HPDE6-E6E7 (cell line): ENCODE measurements at regions not wholly inside any gene's neighbourhood (a gene's known extent, or its start where the extent isn't known, plus 50 kb on each side); places are given as distances from the start of the nearest gene placed in this dataset.
A peak's percentile ranks its signal among the peaks of the same experiment; 100 is the strongest.
"Not testable (repeated sequence)": the region's sequence is repeated elsewhere in the genome, so short reads cannot be mapped to it uniquely, and the experiment has no call there.

Experiments used
- DNase-seq: peaks from one replicate; pipeline ENCODE4 v3.0.0; 2011; ENCODE audit warnings: missing footprints; ENCODE audit errors: extremely low spot score

DNA sequence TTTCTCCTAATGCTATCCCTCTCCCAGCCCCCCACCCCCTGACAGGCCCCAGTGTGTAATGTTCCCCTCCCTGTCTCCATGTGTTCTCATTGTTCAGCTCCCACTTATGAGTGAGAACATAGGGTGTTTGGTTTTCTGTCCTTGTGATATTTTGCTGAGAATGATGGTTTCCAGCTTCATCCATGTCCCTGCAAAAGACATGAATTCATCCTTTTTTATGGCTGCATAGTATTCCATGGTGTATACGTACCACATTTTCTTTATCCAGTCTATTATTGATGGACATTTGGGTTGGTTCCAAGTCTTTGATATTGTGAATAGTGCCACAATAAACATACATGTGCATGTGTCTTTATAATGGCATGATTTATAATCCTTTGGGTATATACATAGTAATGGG lies 704.2 kb downstream of the PLCL1 start:
- not testable (repeated sequence) for DNase-seq

DNA sequence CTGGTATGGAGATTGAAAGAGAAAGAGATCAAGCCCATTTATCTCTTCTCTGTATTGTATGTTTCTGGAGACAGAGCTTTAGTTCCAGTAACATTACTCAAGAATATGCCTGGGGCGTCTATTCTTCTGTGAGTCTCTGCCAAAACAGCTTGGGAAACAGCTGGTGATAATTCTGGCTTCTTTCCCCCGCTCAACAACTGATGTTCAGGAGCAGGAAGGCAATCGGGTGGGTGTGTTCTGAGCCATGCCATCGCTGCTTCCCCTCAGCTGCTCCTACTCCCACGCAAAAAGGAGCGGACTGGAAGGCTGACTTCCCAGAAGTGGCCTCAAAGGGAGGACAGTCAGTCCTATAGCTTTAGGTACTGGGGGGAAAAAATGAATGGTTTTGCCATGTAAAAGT lies 695.1 kb downstream of the PLCL1 start:
- no peak for DNase-seq

DNA sequence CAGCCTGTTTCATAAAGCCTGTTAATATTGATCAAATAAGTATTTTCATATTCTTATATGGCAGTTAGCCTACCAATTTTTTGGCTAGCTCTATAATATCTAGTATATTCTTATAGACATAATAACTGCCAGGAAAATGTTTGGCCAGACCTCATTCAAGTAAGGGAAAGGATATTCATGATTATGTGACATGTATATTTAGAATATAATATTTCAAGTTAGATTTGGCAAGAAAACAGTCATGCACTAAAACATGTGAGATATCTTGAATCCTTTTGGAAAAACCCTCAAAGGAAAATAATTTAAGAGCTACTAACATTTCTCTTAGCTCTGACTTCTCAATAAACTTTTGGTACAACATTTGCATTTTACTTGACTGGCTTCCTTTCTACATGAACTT lies 694.1 kb downstream of the PLCL1 start:
- no peak for DNase-seq

DNA sequence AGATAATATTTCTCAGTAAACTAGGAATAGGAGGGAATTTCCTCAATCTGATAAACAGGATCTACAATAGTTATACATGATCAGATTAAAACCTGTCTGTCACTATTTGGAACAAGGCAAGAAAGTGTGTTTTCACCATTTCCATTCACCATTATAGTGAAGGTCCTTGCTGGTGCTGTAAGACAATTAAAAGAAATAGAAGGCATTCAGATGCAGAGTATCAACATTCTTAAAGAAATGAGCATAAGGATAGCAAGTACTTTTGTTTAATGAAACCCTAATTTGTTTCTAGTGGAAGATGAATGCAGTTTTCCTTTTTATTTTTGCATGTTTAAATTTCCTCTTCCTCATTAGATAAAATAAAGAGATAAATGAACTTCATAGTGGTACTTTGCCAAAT lies 693.7 kb downstream of the PLCL1 start:
- DNase-seq, result no peak

DNA sequence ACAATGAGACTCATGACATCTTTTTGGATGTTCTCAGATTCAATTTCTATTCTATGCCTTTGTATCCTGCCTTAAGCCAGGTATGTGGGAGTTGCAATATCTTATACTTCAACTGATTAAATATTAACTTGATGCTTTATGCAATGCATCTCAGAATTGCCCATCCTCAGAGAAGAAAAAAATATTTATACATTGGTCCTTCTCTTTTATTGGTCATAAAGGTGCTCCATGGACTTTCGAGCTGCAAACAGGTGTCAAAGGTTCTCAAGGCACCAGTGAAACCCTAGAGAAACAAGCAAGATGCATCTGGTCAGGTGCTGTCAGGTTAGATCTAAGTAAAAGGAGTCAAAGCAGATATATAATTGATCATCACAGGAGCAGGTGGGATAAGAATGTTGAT lies 690.5 kb downstream of the PLCL1 start:
- no peak for DNase-seq

DNA sequence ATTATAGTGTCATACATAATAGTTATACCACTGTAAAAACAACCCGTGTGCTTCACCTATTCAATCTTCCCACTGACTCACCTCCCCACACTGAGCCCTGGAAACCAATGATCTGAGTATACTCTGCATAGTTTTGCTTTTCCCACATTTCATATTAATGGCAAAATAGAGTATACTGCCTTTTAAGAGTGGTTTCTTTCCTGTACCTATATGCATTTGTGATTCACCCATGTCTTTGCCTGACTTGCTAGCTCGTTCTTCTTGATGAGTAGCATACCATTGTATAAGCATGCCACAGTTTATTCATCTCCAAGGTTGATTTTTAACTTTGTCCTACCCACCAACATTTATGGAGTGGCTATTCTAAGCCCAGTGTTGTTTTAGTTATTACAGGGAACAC lies 686.4 kb downstream of the PLCL1 start:
- peak; percentile 20 for DNase-seq

DNA sequence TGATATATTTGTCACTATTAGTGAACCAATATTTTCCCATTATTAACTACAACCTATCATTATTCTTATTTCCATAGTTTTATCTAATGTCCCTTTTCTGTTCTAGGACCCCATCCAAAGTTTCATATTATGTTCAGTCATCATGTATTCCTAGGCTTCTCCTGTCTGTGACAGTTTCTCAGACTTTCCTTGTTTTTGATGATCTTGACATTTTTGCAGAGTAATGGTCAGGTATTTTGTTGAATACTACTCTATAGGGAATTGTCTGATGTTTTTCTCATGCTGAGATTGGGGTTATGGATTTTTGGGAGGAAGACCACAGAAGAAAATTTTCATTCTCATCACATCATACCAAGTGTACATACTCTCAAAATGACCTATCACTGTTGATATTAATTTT lies 684.6 kb downstream of the PLCL1 start:
- DNase-seq, result no peak

DNA sequence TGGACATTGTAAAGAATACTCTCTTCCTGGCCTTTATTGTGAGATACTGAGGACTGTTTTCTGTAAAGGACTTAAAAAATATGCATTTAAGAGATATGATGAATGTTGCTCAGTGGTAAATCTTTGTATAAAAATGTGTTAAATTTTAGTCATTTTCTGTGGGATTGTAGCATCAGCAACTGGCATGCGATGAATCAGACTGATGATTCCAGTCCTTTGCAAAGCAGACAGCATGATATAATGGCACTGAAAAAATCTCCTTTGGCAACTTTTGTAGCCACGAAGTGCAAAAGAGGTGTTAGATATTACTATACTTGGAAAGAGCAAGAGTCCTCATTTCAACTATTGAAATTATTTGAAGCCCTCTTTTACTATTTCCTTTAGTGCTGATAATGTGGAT lies 678.7 kb downstream of the PLCL1 start:
- DNase-seq, result no peak

DNA sequence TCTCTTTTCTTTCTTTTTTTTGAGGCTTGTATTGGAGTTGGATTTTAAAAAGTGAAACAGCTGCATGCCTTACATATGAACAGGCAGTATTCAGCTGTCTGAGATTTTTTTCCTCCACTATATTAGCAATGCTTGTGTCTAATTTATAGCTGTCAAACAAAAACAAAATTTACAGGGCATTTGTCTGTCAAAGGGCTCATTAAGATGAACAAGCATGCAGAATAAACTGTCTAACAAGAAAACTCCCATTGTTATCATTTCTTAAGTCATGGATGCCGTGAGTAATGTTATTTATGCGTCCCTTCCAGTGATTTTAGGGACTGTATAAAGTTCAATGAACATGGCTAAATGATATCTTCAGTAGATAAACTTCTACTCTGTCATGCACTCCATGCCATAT lies 674.7 kb downstream of the PLCL1 start:
- DNase-seq, result no peak

DNA sequence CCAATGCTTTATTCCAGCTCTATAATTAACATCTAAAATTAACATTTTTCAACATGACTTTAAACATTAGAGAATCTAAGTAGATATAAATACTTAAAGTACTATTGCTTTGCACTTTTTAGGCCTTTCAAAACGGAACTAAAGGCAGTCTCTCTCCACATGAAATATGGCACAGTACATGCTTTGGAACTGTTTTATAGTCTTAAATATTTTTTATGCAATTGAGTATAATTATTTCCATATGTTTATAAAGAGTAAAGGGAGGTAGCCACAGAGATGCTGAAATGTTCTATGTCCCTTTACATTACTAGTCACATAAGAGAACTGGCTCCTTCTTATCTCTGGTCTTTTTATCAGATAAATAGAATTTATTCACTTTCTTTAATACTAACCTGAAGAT lies 674.0 kb downstream of the PLCL1 start:
- no peak for DNase-seq

DNA sequence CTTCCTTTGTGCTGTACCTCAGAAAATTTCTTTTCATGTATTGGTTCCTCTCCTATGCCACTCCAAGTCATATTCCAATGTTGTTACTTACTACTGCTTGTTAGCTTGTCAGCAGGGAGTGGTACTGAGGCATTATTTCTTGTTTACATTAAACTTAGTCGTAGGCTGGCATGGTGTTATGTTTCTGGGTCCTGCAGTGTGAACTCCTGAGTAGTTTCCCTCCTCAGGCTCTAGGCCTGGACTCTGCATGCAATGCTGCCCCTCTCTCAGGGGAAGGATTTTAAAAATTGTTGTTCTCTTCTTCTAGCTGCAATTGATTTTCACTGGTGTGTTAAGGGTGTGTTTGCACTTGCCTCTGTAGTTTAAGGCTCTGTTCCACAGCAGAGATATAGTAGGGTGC lies 671.6 kb downstream of the PLCL1 start:
- no peak for DNase-seq

DNA sequence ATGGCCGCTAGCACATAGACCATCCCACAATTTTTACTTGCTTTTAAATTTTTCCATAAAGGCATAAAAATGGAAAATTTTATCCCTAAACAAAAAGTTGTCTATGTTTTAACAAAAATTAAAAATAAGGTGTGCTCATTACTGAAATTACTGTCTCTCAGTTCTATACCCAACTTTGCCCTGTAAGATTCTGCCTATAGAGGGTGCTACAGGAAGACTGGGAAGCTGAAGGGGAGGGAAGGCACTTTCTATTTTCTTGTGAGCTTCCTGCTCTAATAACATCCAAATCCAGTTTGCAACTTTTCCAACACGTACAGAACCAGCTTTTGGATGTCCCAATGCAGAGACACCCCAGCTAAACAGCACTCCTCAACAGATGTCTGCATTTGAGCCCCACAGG lies 666.9 kb downstream of the PLCL1 start:
- DNase-seq, result no peak

DNA sequence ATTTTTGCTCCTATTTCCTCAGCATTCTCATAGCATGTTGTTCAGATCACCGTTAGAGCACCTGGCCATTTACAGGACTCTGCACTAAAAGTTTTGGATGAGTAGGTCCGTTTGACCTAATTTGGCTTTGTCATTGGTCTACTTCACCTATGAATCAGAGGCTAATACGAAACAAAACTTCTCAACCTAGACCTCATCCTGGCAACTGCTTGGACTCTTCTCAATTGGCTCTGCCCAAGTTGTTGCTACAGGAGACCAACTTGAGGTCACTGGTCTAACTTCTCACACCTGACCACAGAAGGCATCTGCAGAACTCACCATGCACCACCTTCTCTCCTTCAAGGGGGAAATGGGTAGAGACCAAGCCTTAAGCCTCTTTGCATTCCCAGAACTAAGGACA lies 663.7 kb downstream of the PLCL1 start:
- DNase-seq, result no peak

DNA sequence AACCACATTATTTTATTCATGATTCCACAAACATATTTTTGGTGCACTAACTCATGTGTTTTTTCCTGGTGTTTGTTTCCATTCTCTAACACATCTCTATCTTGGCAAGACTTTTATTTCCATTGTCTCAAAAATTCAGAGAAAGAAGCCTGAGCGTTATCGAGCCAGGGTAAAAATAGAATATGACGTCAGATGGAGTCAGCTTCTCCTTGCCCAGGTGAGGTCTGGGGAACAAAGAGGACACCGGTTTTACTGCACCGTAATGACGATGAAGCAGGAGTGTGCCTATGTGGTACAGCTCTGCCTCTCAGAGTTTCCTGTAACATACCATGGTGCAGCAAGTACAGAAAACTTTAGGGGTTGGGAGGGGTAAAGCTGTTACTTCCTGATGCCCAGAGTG lies 661.6 kb downstream of the PLCL1 start:
- no peak for DNase-seq

DNA sequence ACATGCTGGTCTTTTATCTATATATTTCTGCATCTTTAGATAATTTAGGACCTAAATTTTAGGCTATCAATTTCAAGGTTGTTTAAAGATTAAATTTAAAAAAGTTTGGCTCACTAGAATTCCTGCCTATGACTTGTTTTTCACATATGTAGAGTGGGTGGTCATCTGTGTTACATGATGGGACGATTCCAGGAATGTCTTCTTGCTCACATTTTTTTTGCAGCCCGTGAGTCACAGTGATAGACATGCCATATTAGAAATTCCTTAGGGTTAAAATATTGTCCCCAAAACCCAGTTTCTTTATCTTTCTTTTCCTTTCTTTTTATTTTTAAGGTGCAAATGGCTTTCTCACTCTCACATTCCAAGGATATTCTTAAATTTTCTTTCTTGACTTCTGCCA lies 652.0 kb downstream of the PLCL1 start:
- no peak for DNase-seq

DNA sequence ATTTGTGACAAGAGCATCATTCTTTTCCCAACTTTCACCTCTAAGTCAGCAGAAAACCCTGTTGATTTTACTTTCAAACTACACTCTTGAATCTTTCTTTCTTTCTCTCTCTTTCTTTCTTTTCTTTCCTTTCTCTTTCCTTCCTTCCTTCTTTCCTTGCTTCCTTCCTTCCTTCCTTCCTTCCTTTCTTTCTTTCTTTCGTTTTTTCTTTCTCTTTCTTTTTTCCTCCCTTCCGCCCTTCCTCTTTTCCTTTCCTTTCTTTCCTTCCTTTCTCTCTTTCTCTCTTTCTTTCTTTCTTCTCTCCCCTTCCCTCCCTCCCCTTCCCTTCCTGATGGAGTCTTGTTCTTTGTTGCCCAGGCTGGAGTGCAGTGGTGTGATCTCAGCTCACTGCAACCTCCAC lies 649.5 kb downstream of the PLCL1 start:
- no peak for DNase-seq

DNA sequence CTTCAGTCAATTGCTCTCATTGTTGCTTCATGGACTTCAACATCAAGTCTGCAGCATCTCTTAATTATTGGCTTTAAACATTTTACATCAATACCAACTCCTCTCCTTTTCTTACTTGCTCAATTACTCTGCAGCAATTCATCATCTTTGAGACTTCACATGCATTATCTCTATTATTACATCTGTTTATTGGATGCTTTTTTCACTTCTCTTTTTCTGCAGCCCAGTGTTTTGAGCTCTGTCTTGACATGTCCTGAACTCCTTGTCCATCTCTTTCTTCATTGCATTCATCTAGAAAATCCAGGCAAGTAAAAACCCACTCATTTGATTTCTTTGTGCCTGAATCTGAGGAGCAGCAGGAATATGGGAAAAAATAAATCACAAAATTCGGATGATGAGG lies 647.9 kb downstream of the PLCL1 start:
- no peak for DNase-seq

DNA sequence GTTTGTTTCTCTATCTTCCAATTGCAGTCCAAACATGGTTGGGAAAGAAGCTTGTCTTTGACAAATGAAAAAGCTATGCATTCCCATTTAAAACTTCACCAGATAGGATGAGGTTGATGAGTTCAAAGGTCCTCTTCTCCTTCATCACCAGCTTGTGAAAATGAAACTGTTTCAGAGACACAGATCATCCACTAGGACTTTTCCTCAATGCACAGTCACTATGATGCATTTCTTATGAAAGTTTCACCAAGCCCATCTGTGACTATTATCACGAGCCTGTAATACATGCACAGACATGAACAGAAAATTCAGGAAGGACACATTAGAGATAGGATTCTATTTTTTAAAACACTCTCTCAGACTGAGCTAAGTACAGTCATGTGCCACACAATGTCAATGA lies 644.4 kb downstream of the PLCL1 start:
- peak; percentile 64 for DNase-seq

DNA sequence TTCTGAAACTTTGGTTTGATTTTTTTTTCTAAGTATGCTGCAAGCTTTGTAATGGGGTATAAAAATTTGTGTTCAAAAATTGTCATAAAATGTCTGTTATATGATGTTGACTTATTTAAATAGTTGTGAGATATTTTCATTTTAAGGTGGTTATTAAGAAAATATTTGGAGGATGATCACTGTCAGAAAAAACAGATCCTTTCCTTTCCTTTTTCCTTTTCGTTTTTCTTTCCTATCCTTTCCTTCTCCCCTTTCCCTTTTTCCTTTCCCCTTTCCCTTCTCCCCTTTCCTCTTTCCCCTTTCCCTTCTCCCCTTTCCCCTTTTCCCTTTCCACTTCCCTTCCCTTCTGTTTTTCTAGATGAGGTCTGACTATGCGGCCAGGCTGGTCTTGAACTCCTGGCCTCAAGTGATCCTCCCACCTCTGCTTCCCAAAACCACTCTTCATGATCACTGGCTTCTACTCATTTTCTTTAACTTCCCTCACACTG lies 640.5 kb downstream of the PLCL1 start:
- DNase-seq, result no peak

DNA sequence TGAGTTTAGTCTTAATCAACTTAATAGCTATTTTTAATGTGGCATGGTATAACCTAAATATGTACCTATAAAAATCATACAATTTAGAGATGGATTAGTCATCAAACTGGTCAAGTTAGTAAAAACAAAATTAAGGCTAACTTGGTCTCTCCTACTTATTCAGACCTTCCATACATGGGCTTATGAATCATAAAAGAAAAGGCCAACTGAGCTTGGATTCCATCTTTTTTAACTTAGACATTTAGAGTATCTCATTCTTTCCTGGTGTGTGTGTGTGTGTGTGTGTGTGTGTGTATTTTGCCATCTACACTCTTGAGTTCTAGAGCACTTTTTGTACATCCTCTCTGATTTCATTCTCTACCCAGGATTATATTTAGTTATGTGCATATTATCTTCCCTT lies 637.5 kb downstream of the PLCL1 start:
- DNase-seq, result no peak

DNA sequence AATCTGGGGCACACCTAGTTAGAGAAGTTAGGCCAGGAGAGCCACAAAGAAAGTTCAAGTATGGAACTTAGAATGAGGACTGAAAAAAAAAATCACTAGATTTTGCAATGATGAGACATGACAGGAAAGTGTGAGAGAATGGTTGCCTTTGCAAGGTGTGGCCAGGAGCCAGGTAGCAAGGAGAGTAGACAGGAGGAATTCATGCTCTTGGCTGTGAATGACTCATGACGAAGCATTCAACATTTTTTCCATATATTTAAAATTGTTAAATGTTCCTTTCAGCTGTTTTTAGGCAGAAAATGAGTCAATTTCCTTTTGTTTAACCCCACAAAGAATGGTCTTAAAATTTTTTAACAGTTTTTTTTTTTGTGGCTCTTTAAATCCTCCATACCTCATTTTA lies 636.9 kb downstream of the PLCL1 start:
- peak; percentile 59 for DNase-seq

DNA sequence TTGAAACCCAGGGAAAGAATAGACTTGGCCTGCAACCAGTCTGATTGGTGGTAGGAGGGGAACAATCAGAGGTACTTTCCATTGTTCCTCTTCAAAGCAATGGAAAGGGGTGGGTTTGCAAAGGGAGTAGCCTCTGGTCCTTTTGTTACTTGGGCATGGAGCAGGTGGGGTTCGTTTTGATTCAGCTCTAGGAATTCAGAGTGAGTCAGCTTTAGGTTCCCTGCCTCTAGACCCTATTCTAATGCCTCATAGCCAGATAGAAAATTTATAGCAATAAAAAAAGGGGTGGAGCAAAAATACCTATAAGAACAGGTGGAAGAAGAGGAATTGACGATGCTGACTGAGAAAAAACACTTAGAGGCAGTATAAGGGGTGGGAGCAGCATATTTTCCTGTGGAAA lies 636.4 kb downstream of the PLCL1 start:
- no peak for DNase-seq

DNA sequence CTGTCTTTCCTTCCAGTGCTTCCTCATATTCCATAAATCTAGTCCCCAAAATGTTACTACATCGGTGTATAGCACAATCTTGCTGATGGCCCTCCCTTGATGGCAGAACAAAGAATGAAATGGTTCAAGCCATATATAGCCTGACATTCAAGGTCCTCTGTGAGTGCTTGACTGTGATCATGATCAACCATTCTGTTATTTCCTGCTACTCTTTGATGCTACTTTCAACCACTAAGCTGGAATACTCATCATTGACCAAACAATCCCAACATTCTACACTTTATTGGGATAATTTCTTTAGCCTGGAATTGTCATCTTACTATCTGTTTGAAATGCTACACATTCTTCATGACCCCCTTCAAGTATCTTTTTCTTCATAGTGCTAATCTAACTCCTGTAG lies 633.9 kb downstream of the PLCL1 start:
- DNase-seq, result no peak

DNA sequence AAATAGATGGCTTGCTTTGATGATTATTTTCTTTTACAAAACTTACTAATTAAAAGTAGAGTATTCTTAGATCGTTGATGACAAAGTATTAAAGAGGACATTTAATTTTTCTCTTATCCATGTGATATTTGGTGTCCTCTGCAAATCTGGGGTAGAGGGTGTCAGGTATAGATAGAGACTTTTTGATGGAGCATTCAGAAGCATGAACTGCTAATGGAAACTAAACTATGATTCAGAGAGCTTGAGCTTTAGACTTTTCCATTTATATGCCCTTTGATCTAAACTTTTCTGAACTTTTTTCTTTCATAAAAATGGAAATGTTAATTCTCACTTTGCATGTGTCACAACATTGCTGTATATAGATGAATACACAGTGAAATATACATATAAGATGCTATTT lies 619.7 kb downstream of the PLCL1 start:
- no peak for DNase-seq

DNA sequence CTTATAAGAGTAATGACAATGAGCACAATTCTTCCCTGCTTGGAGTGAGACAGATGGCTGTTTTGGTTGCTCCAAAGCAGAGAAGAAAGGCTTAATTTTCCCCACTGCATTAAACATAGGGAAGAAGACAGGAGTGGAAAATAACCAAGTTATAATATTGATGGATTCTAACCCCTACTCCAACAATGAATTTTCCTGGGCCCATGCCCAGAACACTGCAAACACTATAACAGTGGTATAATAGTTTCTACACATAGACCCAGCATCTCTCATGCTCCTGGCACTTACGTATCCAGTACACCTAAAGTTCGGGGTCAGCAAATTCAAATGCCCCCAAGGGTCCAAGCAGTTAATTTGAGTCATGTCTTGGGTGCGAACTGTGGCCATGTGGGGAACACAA lies 613.4 kb downstream of the PLCL1 start:
- DNase-seq, result no peak
